HepG2 (cell line): ENCODE measurements at regions not wholly inside any gene's neighbourhood (a gene's known extent, or its start where the extent isn't known, plus 50 kb on each side); places are given as distances from the start of the nearest gene placed in this dataset.
A peak's percentile ranks its signal among the peaks of the same experiment; 100 is the strongest.

Experiments used
- ATAC-seq: fragments of 200-7000 bp; cut with Tn5 transposase; 3 replicates; pipeline ENCODE4 v1.9.1; 2020; ENCODE audit warnings: mild to moderate bottlenecking, moderate library complexity
- BruUV-seq: library from RNA; stranded (reverse); fragments of 400-500 nt; replicated peaks from 2 replicates; lab custom pipeline; 2021; lab: Mats Ljungman, UMichigan
- CTCF ChIA-PET: fragments of 300-600 bp; formaldehyde crosslinking; extraction: SDS; loops from one replicate; lab custom pipeline; 2021; ENCODE audit warnings: low total read pairs, inconsistent platforms, low intra/inter-chr PET ratio; lab: Yijun Ruan, JAX
- POLR2A ChIA-PET: fragments of 350-600 bp; sonication (Branson Sonifier 250); formaldehyde crosslinking; loops from one replicate; lab custom pipeline; 2020; ENCODE audit warnings: antibody characterized with exemption, inconsistent platforms; lab: Yijun Ruan, JAX
- DNase-seq: peaks from one replicate; pipeline ENCODE4 v3.0.0-alpha.2; 2015; ENCODE audit warnings: low spot score
- FAIRE-seq: peaks from 3 replicates; lab custom pipeline; 2011; peaks lifted over from hg19 to GRCh38; lab: Jason Lieb, UNC
- H2AFZ ChIP-seq: one replicate; pipeline ENCODE4 v1.6.1; 2011; ENCODE audit warnings: low read length, inconsistent platforms
- H3K27ac ChIP-seq: fragments of 300-600 bp; 3 replicates; pipeline ENCODE4 v1.8.0; 2011; ENCODE audit warnings: mixed run types, mild to moderate bottlenecking, mixed read lengths, low read length, inconsistent platforms; ENCODE audit not compliant: insufficient read depth; ENCODE audit errors: extremely low read length
- H3K27me3 ChIP-seq, 2 experiments: fragments of 200-600 bp in 1 of 2; 2 replicates in 1 of 2; 3 replicates in 1 of 2; pipeline versions ENCODE4 v1.6.0 to v1.8.0; 2011; ENCODE audit warnings: low read length in 2 of 2, mild to moderate bottlenecking in 2 of 2, moderate library complexity in 2 of 2, inconsistent platforms in 1 of 2; ENCODE audit not compliant: insufficient read depth in 2 of 2, control insufficient read depth in 1 of 2
- H3K36me3 ChIP-seq, 2 experiments: fragments of 200-600 bp in 1 of 2; replicated peaks in 1 of 2; 2 replicates in 1 of 2; 3 replicates in 1 of 2; pipeline versions ENCODE4 v1.5.1 to v1.8.0; 2011; ENCODE audit warnings: low read length in 2 of 2, inconsistent platforms in 1 of 2; ENCODE audit not compliant: insufficient read depth in 2 of 2, control insufficient read depth in 1 of 2
- H3K4me1 ChIP-seq: 2 replicates; pipeline ENCODE4 v1.5.1; 2012; ENCODE audit warnings: low read length, inconsistent platforms; ENCODE audit not compliant: insufficient read depth
- H3K4me2 ChIP-seq: 2 replicates; pipeline ENCODE4 v1.6.0; 2011; ENCODE audit warnings: low read depth, low read length, inconsistent platforms
- H3K4me3 ChIP-seq, 3 experiments: fragments of 200-600 bp in 1 of 3; sonication (generic), shearing (Covaris generic) in 1 of 3; replicated peaks in 1 of 3; 2 replicates each; pipeline ENCODE4 v1.5.1; 2011 to 2016; ENCODE audit warnings: low read length in 3 of 3, inconsistent platforms in 2 of 3, low read depth in 2 of 3, mild to moderate bottlenecking in 2 of 3, control low read depth in 1 of 3, mixed read lengths in 1 of 3; ENCODE audit not compliant: insufficient read depth in 1 of 3
- H3K79me2 ChIP-seq: one replicate; pipeline ENCODE4 v1.6.1; 2011; ENCODE audit warnings: low read length, inconsistent platforms; ENCODE audit not compliant: insufficient read depth
- H3K9ac ChIP-seq: 2 replicates; pipeline ENCODE4 v1.6.0; 2011; ENCODE audit warnings: mild to moderate bottlenecking, low read depth, low read length, inconsistent platforms; ENCODE audit not compliant: insufficient read depth
- H3K9me3 ChIP-seq: 2 replicates; pipeline ENCODE4 v1.5.1; 2012; ENCODE audit warnings: mild to moderate bottlenecking, low read length
- H4K20me1 ChIP-seq: 2 replicates; pipeline ENCODE4 v1.6.0; 2011; ENCODE audit warnings: inconsistent platforms, mild to moderate bottlenecking, low read length, moderate library complexity; ENCODE audit not compliant: insufficient read depth
- ATF5 ChIP-seq: sonication (generic); formaldehyde crosslinking; IDR thresholded peaks from 2 replicates; pipeline ENCODE4 v1.4.0; 2020; ENCODE audit warnings: mild to moderate bottlenecking, low read depth, missing genetic modification reagents
- ATRX ChIP-seq: sonication (generic); formaldehyde crosslinking; IDR thresholded peaks from 2 replicates; pipeline ENCODE4 v1.4.0; 2020; ENCODE audit warnings: missing genetic modification reagents, borderline replicate concordance
- EP300 ChIP-seq, 3 experiments: sonication (generic) in 1 of 3; formaldehyde crosslinking in 1 of 3; IDR thresholded peaks; 2 replicates each; pipeline versions ENCODE4 v1.5.1 to v1.6.1; 2011 to 2020; ENCODE audit warnings: low read depth in 2 of 3, low read length in 2 of 3, borderline replicate concordance in 1 of 3, improper control_type of control experiment in 1 of 3, mild to moderate bottlenecking in 1 of 3, missing genetic modification reagents in 1 of 3, moderate library complexity in 1 of 3
- FUBP1 ChIP-seq: sonication (generic); formaldehyde crosslinking; IDR thresholded peaks from 2 replicates; pipeline ENCODE4 v1.5.1; 2020; ENCODE audit warnings: missing genetic modification reagents, mild to moderate bottlenecking, borderline replicate concordance
- JUN ChIP-seq: sonication (generic); formaldehyde crosslinking; IDR thresholded peaks from 2 replicates; pipeline ENCODE4 v1.4.0; 2020; ENCODE audit warnings: mild to moderate bottlenecking, missing genetic modification reagents
- MAFF ChIP-seq: IDR thresholded peaks from 2 replicates; pipeline ENCODE4 v1.6.1; 2011; ENCODE audit warnings: low read depth, low read length, improper control_type of control experiment
- NCOR1 ChIP-seq: fragments of 200-600 bp; sonication (generic); IDR thresholded peaks from 2 replicates; pipeline ENCODE4 v1.7.0; 2017; ENCODE audit warnings: antibody characterized with exemption, low read length, borderline replicate concordance
- PHB2 ChIP-seq: fragments of 450-650 bp; IDR thresholded peaks from 2 replicates; pipeline ENCODE4 v1.6.1; 2018; ENCODE audit not compliant: partially characterized antibody
- RXRB ChIP-seq: IDR thresholded peaks from 2 replicates; pipeline ENCODE4 v1.6.1; 2016; ENCODE audit warnings: borderline replicate concordance, missing genetic modification reagents, missing compliant biosample characterization
- TAF1 ChIP-seq: sonication (generic); formaldehyde crosslinking; IDR thresholded peaks from 2 replicates; pipeline ENCODE4 v1.4.0; 2020; ENCODE audit warnings: missing genetic modification reagents
- THRA ChIP-seq: sonication (generic); formaldehyde crosslinking; IDR thresholded peaks from 2 replicates; pipeline ENCODE4 v1.4.0; 2020; ENCODE audit warnings: missing genetic modification reagents, borderline replicate concordance
- ZBTB42 ChIP-seq: sonication (generic); formaldehyde crosslinking; IDR thresholded peaks from 2 replicates; pipeline ENCODE4 v1.5.0; 2020; ENCODE audit warnings: mild to moderate bottlenecking, missing genetic modification reagents
- ZNF136 ChIP-seq: sonication (generic); formaldehyde crosslinking; IDR thresholded peaks from 2 replicates; pipeline ENCODE4 v1.8.1; 2022; ENCODE audit warnings: low read depth, mild to moderate bottlenecking, moderate library complexity, missing genetic modification reagents
- ZNF333 ChIP-seq: sonication (generic); formaldehyde crosslinking; IDR thresholded peaks from 2 replicates; pipeline ENCODE4 v1.4.0; 2020; ENCODE audit warnings: mild to moderate bottlenecking, missing genetic modification reagents, borderline replicate concordance
- ZNF567 ChIP-seq: sonication (generic); formaldehyde crosslinking; IDR thresholded peaks from 2 replicates; pipeline ENCODE4 v1.8.1; 2023; ENCODE audit warnings: mild to moderate bottlenecking, missing genetic modification reagents, borderline replicate concordance
- ZNF574 ChIP-seq: sonication (generic); formaldehyde crosslinking; IDR thresholded peaks from 2 replicates; pipeline ENCODE4 v1.4.0; 2020; ENCODE audit warnings: missing genetic modification reagents
- ZNF644 ChIP-seq: IDR thresholded peaks from 2 replicates; pipeline ENCODE4 v1.6.1; 2016; ENCODE audit warnings: low read depth
- ZNF674 ChIP-seq: sonication (generic); formaldehyde crosslinking; IDR thresholded peaks from 2 replicates; pipeline ENCODE4 v1.5.0; 2020; ENCODE audit warnings: low read depth, mild to moderate bottlenecking, missing genetic modification reagents
- ZNF777 ChIP-seq: sonication (generic); formaldehyde crosslinking; IDR thresholded peaks from 2 replicates; pipeline ENCODE4 v1.4.0; 2020; ENCODE audit warnings: missing genetic modification reagents
- WGBS: methylation state at CpG from one replicate; pipeline ENCODE4 v1.1.6; 2017; ENCODE audit warnings: low lambda C conversion rate; 5-methylcytosine and 5-hydroxymethylcytosine counted together
- in situ Hi-C: cut with HindIII; loops from 2 replicates; pipeline ENCODE4 v1.10.0; 2017; ENCODE audit warnings: low pct_unique_long_range_greater_than_20kb; ENCODE audit not compliant: extremely low pct_ligation_motif_present
- intact Hi-C: fragments of 100-400 bp; cut with micrococcal nuclease; formaldehyde crosslinking; loops from one replicate; pipeline ENCODE4 v1.10.0; 2022; ENCODE audit not compliant: unreplicated experiment

GRCh38 chr20:12064540-12064939 lies 146.8 kb downstream of the BTBD3 start (continued):
- TF ChIP-seq ATRX (no peak), NCOR1 (no peak), ZNF644 (CRISPR knock-in tag) (no peak), ZBTB42 (CRISPR knock-in tag) (no peak), PHB2 (no peak)

DNA sequence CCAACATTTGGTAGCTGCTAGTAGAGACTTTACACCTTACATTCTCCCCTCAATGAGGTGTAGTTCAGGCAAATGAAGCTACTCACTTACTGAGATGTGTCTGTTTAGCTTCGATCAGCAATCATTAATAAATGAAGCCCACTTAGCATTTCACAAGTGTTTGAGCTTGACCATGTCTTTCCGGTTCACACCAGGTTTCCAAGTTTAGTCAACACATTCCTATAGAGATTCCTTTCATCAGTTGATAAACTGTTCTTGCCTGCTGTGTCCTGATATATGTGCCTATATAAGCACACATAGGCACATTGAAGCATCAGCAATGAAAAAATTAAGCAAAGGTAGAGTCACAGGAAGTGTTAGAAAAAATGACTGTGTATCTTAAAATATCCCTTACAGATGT lies 150.0 kb downstream of the BTBD3 start:
- ChIA-PET POLR2A (no interaction called here), CTCF (no interaction called here)
- Histone ChIP-seq H3K9me3 (no peaks in the 10 kb centered on the region), H2AFZ (no peak overlapping the region), H3K36me3 (no peaks in the 10 kb centered on the region), H3K27me3 (no peaks in the 10 kb centered on the region; a peak in 2 of 5 replicates), H3K79me2 (no peaks in the 10 kb centered on the region), H3K4me3 (no peak overlapping the region), H3K9ac (no peak overlapping the region), H3K4me1 (no peaks in the 10 kb centered on the region), H3K27ac (no peak overlapping the region), H3K4me2 (no peak overlapping the region), H4K20me1 (no peaks in the 10 kb centered on the region)
- in situ Hi-C loops, result no loop called here
- FAIRE-seq, result no peak
- no peak for ATAC-seq
- WGBS, result 8% methylated on average over 2 of the region's 2 CpGs
- BruUV-seq, result no TSS peak
- DNase-seq, result no peak
- intact Hi-C loops, result no loop called here
- TF ChIP-seq ZNF674 (CRISPR knock-in tag), result no peak
- TF ChIP-seq ATF5 (CRISPR knock-in tag), result no peak
- TF ChIP-seq RXRB, result no peak
- TF ChIP-seq TAF1 (CRISPR knock-in tag), result no peak
- TF ChIP-seq ZNF777 (CRISPR knock-in tag), result no peak
- no peak for TF ChIP-seq EP300 (IDR thresholded peaks at IDR 0.05; ENCODE audit: low read depth in 2 of 2, low read length in 2 of 2)
- no peak for TF ChIP-seq EP300 (CRISPR knock-in tag; IDR thresholded peaks at IDR 0.05; ENCODE audit: borderline replicate concordance)
- no peak for TF ChIP-seq JUN
- no peak for TF ChIP-seq FUBP1 (CRISPR knock-in tag)
- TF ChIP-seq ZNF574 (CRISPR knock-in tag), result no peak
- TF ChIP-seq ZNF567, result no peak
- TF ChIP-seq ZNF136 (CRISPR knock-in tag), result no peak
- TF ChIP-seq THRA (CRISPR knock-in tag), result no peak
- TF ChIP-seq MAFF, result 0 out of 2 replicates have a peak, but pooled peaks have one; percentile 10
- TF ChIP-seq ZNF333 (CRISPR knock-in tag), result no peak
